PC-3 (cell line): ENCODE measurements at regions not wholly inside any gene's neighbourhood (a gene's known extent, or its start where the extent isn't known, plus 50 kb on each side); places are given as distances from the start of the nearest gene placed in this dataset.

Experiments
- EZH2phosphoT487 ChIP-seq: fragments of 300-600 bp; sonication (generic); IDR thresholded peaks from 2 replicates; pipeline ENCODE4 v1.6.1; 2018; ENCODE audit warnings: mild to moderate bottlenecking, antibody characterized with exemption, low read length, borderline replicate concordance
- TF ChIP-seq, protein P1 (sequence below): fragments of 300-600 bp; sonication (generic); conservative IDR thresholded peaks from 2 replicates; pipeline ENCODE4 v1.5.1; 2017; ENCODE audit warnings: antibody characterized with exemption, low read depth, mild to moderate bottlenecking, low read length

DNA sequence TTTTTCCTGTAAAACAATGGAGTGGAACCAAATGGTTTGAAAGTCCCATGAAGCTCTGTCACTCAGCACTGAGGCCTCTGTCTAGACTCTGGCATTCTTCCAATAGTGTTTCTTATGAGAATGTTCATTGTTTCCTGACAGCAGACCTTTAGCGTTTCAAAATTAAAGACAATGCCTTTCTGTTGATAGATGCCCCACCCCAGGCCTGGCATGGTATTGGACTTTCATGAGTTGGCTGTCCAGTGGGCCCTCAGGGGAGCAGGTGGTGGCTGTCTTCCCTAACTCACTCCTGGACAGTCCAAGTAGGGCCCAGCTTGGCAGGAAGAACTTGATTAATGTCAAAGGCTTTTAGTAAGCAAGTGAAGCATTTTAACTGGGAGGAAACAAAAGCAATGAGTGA, 186.5 kb upstream of the CCL2 start:
- TF ChIP-seq, protein P1, sequence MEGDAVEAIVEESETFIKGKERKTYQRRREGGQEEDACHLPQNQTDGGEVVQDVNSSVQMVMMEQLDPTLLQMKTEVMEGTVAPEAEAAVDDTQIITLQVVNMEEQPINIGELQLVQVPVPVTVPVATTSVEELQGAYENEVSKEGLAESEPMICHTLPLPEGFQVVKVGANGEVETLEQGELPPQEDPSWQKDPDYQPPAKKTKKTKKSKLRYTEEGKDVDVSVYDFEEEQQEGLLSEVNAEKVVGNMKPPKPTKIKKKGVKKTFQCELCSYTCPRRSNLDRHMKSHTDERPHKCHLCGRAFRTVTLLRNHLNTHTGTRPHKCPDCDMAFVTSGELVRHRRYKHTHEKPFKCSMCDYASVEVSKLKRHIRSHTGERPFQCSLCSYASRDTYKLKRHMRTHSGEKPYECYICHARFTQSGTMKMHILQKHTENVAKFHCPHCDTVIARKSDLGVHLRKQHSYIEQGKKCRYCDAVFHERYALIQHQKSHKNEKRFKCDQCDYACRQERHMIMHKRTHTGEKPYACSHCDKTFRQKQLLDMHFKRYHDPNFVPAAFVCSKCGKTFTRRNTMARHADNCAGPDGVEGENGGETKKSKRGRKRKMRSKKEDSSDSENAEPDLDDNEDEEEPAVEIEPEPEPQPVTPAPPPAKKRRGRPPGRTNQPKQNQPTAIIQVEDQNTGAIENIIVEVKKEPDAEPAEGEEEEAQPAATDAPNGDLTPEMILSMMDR = no peak
- TF ChIP-seq EZH2phosphoT487 = no peak
